GM21526 (cell line): ENCODE measurements at regions not wholly inside any gene's neighbourhood (a gene's known extent, or its start where the extent isn't known, plus 50 kb on each side); places are given as distances from the start of the nearest gene placed in this dataset.
"Not testable (repeated sequence)": the region's sequence is repeated elsewhere in the genome, so short reads cannot be mapped to it uniquely, and the experiment has no call there.

ENCODE experiments used
- ATAC-seq: cut with Tn5 transposase; IDR thresholded peaks from one replicate; pipeline ENCODE4 v1.9.1; 2021; ENCODE audit warnings: moderate library complexity; ENCODE audit not compliant: unreplicated experiment, low FRiP score

DNA sequence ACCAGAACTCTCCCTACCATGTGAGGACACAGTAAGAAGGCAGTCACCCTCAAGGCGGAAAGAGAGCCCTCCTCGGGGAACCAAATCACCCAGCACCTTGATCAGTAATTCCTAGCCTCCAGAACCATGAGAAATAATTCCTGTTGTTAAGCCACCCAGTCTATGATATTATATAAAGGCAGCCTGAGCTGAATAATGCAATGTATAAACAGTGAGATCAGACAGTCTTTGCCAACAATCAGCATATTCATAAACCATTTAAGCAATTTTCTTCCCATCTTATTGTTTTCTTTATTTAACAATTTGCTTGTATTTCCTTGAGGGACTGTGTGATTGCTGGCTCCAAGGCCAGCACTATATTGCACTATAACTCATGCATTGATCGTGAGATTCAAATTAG, 144.4 kb upstream of the DAPK1 start:
- ATAC-seq: no peak

DNA sequence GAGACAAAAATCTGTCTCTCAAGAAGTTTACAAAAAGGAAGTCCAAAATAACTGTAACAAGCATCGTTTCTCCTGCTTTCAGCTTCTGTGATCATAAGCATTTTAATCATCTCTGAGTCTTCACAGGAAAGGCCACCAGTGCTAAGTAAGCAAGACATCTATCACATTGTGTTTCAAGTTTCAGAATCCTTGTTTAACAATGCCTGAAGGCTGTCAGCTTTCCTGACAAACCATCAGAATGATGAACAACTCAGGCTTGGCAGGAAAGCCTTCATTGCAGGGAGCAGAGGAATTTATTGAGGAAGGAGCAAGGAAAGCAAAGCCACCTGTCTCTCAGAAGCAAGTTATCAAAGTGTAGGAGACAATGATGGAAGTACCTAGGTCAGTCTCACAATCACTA, 143.5 kb upstream of the DAPK1 start:
- ATAC-seq: no peak

DNA sequence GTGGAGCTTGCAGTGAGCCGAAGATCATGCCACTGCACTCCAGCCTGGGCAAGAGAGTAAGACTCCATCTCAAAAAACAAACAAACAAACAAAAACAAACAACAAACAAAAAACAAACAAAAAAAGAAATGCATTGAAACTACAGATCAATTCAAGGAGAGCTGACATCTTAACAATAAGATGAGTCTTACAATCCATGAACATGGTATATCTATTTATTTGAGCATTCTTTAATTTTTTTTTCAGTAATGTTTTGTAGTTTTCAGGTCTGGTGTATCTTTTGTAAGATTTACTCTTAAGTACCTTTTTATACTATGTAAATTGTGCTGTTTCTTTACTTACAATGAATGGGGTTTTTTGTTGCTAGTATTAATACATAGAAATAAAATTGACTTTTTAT, 140.1 kb upstream of the DAPK1 start:
- no peak for ATAC-seq

DNA sequence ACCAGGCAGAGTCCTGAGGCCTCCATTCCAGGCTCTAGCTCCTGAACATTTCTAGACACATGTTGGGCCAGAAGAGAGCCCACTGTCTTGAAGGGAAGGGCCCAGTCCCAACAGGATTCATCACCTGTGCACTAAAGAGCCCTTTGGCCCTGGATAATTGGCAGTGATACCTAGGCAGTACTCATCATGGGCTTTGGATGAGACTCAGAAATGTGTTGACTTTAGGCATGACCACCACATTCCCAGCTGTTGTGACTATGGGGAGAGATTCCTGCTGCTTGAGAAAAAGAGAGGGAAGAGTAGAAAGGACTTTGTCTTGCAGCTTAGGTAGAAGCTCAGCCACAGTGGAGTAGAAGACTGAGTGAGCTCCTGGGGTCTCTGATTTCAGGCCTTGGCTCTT, 138.4 kb upstream of the DAPK1 start:
- ATAC-seq: no peak

DNA sequence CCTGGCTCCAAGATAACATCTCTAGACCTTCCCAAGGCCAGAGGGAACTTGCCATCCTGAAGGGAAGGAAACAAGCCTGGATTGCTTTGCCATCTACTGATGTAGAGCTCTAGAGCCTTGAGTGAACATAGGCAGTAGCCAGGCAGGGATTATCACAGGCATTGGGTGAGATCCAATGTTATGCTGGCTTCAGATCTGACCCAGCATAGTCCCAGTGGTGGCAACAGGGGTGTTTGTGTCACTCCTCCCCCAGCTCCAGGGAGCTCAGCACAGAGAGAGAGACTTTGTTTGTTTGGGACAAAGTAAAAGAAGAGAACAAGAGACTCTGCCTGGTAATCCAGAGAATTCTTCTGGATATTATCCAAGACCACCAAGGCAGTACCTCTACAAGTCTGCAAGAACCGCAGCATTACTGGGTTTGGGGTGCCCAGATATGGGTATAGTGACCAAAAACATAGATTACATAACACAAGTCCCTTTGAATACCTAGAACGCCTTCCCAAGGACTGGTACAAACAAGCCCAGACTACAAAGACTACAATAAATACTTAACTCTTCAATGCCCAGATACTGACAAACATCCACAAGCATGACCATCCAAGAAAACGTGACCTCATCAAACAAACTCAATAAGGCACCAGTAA, 137.6 kb upstream of the DAPK1 start:
- no peak for ATAC-seq

DNA sequence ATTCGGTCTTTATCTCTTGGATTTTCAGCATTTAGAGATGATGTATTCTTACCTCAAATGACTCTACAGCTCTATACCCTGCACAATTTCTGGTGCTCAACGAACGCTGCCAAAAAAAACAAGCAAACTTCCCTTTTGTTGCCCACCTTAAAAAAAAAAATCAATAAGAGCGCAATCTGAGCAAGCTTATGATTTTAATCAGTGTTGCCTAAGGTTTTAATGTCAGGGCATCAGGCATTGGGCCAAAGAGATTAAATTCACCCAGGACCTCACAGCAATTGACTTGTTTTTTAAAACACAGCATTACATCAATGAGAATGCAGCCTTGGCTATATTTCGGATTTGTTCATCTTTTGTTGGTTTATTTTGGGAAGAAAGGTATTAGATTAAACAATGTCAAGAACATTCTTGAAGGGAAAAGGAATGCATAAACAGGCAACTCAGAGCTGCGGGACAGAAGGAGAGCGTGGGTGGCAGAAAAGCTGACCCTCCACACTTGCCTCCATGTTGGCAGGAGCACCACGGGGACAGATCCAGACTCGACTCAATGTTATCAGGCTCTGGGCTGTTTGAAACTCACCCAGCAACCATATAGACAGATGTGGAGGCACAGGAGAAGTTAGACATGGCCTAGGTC, 127.5 kb upstream of the DAPK1 start:
- ATAC-seq: no peak

DNA sequence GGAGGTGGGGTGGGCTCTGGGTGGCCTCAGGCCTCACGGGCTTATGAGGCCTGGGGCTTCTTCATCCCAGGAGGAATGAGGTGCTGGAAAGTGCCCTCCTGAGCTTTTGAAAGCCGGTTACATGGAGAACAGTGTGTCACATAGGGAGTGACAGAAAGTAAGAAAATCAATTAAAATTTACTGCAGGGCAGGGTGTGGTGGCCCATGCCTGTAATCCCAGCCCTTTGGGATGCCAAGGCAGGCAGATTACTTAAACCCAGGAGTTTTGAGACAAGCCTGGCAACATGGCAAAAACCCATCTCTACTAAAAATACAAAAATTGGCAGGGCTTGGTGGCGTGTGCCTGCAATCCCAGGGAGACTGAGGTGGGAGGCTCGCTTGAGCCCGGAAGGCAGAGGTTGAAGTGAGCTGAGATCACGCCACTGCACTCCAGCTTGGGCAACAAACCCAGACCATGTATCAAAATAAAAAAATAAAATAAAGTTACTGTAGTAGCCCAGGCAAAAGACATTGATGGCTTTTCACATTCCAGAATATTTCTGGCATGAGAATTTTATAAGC, 125.8 kb upstream of the DAPK1 start:
- ATAC-seq: no peak

DNA sequence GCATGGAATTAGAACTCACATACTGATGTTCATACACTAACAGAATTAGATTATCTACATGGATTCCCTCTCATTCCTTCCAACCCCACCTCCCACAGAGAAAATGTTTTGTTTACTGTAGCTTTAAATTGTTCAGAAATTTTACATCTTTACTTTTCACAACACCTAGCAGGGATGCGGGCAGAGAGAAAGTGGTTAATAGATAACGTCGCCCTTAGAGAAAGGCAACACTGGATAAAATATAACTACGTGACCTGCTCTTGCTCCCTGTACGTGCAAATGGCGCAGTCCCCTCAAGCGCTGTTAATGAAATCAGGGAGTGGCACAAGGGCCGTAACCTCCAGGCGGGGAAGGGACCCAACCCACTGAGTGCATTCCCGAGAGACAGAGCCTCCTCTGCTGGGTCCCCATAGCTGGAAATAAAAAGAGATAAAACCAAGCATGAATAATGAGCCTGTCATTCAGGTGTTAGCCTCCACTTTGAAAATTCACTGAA, 125.3 kb upstream of the DAPK1 start:
- no peak for ATAC-seq

DNA sequence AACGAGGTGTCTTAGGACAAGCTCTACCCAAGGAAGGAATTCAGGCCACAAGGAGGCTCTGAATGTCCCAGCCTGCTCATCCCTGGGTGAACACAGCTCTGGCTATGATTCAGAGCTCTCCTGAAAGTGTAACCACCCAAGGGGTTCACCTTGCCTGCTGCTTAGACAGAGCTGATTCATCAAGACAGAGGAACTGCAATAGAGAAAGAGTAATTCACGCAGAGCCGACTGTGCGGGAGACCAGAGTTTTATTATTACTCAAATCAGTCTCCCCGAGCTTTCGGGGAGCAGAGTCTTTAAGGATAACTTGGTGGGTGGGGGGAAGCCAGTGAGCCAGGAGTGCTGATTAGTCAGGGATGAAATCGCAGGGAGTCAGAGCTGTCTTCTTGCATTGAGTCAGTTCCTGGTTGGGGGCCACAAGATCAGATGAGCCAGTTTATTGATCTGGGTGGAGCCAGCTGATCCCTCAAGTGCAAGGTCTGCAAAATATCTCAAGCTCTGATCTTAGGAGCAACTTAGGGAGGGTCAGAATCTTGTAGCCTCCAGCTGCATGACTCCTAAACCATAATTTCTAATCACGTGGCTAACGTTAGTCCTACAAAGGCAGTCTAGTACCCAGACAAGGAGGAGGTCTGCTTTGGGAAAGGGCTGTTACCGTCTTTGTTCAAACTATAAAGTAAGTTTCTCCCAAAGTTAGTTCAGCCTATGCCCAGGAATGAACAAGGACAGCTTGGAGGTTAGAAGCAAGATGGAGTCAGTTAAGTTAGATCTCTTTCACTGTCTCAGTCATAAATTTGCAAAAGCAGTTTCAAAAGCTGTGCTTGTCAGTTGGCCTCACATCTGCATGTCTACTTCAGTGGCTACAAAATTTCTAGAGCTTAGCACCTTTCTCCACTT, 123.4 kb upstream of the DAPK1 start:
- peak; percentile 59 for ATAC-seq

DNA sequence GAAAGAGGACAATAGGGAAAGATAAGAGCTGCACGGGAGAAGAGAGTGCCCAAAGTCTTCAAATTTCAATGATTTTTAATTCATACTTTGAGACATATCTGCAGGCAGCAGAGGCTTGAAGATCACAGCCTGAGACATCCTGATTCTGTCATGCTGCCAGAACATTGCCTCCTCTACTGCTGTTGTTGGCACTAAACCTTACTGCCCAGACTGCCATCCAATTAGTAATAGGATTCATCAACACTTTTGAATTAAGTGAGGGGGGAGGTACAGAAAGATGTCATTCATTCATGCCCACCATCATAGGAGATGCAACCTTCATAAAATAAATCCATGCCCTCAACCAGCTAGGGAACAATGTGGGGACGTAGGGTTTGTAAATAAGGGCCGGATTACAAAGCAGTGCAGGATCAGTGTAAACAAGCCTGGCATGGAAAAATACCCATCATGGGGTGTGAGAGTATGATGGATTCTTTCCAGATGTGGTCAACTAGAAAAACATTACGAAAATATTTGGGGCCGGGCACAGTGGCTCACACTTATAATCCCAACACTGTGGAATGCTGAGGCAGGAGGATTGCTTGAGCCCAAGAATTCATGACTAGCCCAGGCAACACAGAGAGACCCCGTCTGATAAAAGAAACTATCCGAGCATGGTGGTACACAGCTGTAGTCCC, 122.1 kb upstream of the DAPK1 start:
- no peak for ATAC-seq

DNA sequence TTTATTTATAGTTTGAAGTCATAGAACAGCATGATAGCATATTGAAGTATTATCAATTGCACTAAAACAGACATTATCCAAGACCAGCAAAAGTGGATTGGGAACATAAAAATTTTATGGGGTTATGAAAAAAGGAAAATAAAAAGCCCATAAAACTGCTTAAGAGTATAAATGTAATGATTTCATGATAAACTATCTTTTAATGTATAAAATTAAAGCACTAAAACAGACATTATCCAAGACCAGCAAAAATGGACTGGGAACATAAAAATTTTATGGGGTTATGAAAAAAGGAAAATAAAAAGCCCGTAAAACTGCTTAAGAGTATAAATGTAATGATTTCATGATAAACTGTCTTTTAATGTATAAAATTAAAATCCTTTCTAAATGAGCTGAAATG, 119.0 kb upstream of the DAPK1 start:
- ATAC-seq: no peak

DNA sequence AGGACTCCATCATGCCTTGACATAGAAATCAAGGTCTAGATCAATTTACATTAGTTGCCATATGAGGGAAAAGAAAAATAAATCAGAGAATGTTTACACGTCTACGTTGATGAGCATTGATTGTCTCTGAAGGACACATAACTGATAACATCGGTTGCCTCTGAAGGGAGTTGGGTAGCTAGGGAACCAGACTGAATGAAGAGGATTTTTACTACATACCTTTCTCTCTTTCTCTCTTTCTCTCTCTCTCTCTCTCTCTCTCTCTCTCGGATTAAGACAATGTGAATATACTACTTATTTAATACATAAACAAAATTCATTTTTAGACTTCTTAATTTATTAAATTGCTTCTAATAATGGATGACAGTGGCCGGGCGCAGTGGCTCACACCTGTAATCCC, 118.4 kb upstream of the DAPK1 start:
- ATAC-seq: no peak

DNA sequence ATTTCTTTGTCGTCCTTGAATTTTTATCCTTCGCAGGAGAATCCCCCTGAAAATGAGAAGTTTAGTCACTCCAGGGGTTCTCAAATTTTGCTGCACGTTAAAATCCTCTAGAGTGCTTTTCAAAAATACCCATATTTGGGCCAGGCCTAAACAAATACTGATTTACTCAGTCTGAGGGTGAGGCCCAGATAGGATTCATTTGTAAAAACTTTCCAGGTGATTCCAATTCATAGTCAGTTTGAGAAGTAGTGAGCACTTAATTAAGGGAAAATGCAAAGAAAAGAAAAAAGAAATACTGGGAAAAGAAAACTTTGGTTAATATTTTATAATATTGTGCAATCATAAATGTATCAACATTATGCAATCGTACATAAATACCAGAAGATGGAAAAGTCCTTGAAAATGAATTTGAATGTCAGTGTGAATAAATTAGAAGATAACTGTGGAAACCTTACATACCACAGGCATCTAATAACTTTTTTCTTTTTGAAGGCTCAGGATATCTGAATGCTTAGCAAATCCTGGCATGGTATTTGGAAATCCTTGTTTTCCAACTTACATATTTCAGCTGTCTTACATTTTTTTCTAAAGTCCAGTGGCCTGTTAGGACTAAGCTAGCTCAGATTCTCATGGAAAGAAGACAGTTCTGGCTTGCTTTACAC, 116.5 kb upstream of the DAPK1 start:
- ATAC-seq: no peak

DNA sequence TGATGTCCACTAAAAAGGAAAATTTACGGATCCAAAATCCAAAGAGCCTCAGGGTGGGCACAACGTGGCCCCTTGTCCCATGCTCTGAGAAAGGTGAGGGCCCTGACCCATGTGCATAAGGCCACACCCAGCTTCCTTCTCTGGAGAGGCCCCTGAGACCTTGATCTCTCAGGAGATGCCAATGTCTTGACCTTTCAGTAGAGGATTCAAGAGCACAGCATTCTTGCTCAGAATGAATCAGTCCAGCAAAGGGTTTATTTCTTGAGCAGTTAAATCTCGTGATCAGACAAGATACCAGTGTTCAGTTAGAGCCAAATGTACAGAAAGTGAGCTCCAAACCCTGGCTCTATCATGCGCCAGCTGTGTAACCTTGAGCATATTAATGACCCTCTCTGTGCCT, 115.9 kb upstream of the DAPK1 start:
- ATAC-seq: no peak

DNA sequence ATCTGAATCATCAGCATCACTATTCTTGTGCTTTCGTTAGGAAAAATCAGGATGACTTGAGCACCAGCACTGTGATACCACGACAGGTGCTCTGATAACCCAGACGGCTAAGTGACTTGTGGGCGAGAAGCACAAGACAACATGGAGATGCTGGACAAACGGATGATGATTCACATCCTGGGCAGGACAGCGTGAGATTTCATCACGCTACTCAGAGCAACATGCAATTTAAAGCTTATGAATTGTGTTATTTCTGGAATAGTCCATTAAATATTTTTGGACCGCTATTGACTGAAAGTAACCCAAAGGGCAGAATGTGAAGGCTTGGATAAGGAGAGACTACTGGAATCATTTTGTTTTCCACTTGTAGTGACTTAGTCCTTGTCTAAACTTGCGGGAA, 114.8 kb upstream of the DAPK1 start:
- no peak for ATAC-seq

DNA sequence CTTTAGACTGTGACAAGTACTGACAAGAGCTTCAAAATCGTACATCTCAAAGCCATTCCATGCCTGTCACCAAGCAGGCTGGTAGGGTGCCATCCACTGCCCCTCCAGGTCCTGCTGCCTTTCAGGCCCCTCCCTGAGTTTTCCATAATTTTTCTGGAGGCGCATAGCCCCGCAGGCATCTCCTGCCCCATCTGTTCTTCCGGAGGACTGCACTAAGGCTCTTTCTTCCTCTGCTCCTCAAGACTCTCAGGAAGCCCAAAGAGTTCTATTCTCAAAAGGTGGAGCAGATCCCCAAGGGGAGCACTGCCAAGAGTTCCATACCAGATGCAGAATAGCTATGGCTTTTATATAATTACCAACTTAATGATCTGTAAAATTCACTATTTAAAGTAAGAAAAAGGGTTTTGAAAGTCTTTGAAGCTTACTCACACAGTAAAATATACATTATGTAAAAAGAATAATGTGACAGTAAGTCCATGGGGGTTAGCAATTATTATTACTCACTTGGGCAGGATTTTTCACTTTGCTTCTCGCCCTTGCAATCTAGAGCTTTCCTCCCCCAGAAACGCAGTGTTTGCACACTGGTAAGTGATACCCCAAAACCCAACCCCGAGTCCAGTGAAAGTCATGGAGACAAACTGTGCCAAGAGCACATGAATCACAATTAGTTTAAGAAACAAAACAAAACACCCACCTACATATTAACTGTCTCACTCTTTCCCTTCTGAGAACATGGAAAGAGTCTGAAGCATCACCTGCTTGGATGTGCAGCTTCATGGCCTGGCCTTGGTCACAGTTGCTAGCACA, 114.1 kb upstream of the DAPK1 start:
- ATAC-seq: no peak

DNA sequence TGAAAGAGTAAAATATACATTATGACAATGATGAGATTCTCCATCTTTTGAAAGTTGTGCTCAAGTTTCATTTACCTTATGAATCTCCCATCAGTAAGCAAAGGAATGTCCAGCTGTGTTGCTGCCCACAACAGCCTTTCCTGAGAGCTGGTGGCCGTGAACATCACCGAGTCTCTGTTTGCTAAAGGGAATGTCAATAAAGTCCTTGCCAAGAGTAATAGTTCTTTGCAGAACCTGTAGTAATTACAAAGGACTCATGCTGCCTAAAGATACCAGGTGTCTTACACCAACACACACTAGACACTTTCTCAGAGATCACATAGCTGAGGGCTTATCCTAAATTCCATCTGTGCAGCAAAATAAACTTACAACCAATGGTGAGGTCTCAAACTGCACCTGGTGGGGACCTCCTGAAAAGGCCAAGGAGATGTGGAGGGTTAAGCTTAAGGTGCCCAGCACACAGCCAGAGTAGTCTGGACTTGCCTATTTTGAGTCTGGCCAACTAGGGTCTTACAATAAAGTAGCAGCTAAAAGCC, 111.1 kb upstream of the DAPK1 start:
- ATAC-seq: no peak

DNA sequence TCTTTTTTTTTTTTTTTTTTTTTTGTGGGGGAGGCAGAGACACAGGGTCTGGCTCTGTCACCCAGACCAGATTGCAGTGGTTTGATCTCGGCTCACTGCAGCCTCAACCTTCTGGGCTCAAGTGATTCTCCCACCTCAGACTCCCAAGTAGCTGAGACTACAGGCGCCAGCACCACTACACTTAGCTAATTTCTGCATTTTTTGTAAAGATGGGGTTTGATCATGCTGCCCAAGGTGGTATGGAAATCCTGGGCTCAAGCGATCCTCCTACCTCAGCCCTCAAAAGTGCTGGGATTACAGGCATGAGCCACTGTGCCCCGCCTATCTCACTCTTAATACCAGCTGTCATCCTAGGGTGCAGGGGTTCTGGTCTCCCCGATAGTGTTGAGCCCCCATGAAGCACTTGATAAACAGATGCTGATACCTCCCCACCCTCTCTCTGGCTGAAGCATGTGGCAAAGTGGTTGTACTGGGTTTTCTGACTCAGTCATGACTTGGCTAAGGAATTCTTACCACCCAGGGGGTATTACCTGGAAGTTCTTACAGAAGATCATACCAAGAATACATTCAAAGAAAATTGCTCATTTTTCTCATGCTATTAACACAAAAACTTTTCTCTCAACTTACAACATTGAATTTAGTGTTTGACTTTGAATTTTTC, 110.2 kb upstream of the DAPK1 start:
- ATAC-seq: no peak

DNA sequence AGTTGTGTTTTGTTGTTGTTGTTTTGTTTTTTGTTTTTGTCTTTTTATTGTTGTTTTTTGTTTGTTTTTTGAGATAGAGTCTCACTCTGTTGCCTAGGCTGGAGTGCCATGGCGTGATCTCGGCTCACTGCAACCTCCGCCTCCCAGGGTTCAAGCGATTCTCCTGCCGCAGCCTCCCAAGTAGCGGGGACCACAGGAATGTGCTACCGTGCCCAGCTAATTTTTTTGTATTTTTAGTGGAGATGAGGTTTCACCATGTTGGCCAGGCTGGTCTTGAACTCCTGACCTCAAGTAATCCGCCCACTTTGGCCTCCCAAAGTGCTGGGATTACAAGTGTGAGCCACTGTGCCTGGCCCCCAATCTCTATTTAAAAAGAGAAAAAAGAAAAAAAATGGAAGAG, 109.0 kb upstream of the DAPK1 start:
- ATAC-seq: not testable (repeated sequence)
